IPS-NIHi11 (cell line): ENCODE measurements at regions not wholly inside any gene's neighbourhood (a gene's known extent, or its start where the extent isn't known, plus 50 kb on each side); places are given as distances from the start of the nearest gene placed in this dataset.
"Not testable (repeated sequence)": the region's sequence is repeated elsewhere in the genome, so short reads cannot be mapped to it uniquely, and the experiment has no call there.

ENCODE experiments used
- DNase-seq: peaks from one replicate; pipeline ENCODE4 v3.0.0; 2012; ENCODE audit warnings: mixed read lengths, low spot score

DNA sequence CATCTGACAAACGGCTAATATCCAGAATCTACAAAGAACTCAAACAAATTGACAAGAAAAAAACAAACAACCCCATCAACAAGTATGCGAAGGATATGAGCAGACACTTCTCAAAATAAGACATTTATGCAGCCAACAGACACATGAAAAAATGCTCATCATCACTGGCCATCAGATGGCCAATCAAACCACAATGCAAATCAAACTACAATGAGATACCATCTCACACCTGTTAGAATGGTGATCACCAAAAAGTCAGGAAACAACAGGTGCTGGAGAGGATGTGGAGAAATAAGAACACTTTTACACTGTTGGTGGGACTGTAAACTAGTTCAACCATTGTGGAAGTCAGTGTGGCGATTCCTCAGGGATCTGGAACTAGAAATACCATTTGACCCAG lies 1282.2 kb upstream of the ADGRL4 start:
- not testable (repeated sequence) for DNase-seq

GRCh38 chr1:80282536-80282935 lies 1276.0 kb upstream of the ADGRL4 start:
- DNase-seq, result no peak

GRCh38 chr1:80278936-80279335 lies 1272.4 kb upstream of the ADGRL4 start:
- DNase-seq, result no peak

- no peak for DNase-seq
These were observed 1267.7 kb upstream of the ADGRL4 start for GRCh38 chr1:80274256-80274655.

DNA sequence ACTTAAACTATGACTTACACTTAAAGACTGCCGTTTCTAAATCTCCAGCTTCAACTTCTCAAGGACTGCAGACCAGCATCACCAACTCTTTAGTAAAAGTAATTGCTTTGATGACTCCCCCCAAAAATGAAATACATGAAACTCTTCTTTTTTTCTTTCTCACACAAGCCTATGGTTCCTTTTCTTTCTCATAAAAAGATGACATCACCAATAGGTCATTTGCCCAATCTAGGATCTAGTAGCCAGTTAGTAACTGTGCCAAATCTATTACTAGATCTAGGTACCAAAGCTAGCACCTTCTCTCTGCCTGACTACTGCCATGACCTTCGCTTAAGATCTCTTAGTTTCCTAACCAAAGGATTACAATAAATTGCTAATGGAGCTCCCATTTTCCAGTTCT lies 1266.0 kb upstream of the ADGRL4 start:
- no peak for DNase-seq

GRCh38 chr1:80258659-80259058 lies 1252.1 kb upstream of the ADGRL4 start:
- no peak for DNase-seq

DNA sequence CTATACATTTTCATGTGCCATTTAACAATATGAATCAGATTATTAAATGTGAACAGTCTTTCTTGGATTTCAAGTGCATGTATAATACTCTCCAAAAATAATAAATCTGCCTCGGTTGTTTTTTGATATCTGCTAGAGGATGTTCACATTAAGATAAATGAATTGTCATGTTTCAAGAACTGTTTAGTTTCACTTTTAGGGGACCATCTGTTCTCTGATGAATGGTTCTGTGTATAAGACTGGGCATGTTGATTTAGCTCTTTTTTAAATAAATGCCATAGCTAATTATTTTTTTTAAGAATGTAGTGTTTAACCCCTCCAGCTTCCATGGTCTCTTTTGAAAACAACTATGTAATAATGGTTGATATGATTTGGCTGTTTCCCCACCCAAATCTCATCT lies 1245.1 kb upstream of the ADGRL4 start:
- DNase-seq, result no peak

DNA sequence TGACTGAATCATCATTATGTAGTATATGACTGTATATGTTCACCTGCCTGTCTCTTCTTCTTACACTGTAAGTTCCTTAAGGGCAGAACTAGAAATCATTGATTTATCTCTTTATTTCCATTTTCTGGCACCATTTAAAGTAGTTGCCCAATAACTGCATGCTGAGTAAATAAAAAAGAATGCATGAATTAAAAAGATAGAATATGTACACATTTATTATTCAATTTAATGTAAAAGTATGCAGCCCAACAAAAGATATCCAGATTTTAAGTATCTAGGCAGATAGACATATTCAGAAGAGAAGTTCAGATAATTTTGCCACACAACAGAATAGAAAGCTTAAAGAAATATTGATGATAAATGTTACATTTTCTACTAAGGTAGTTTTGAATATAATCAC lies 1244.6 kb upstream of the ADGRL4 start:
- DNase-seq, result no peak

- no peak for DNase-seq
These were observed 1244.1 kb upstream of the ADGRL4 start for GRCh38 chr1:80250573-80251168.

GRCh38 chr1:80249699-80250098 lies 1243.2 kb upstream of the ADGRL4 start:
- no peak for DNase-seq

DNA sequence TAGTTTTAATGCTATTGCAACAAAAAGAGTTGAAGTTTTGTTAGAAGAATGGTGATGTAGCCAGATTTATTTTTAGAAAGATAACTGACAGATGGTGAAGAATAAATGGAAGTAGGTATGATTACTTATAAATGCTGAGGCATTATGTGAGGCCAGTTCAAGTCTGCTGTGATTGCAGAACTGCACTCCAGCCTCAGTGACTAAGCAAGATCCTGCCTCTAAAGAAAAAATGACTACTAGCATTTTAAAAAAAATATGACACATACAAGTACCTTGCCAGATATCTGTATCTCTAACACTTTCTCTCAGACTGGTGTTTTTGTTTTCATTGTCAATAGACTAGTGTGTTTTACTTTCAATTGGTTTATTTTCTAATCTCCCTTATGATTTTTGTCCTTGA lies 1242.4 kb upstream of the ADGRL4 start:
- DNase-seq, result no peak

DNA sequence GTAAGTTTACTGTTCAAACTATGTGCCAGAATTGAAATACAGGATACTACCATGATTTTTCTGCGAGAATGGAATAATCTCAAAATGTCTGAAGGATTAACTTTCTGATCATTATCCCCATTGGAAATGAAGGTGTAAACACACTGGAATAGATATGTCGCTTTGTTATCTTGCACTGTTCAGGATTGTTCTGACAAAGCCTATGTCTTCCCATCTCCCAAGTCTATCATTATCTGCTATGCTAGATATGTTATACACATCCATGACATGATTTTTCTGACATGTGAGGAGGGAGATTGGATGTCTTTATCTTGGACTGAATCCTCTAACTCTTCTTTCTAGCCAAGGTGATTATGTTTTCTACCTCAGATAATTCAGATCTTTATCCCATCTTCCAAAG lies 1239.3 kb upstream of the ADGRL4 start:
- no peak for DNase-seq

- DNase-seq, result no peak
These were observed 1237.8 kb upstream of the ADGRL4 start for GRCh38 chr1:80244372-80244771.

DNA sequence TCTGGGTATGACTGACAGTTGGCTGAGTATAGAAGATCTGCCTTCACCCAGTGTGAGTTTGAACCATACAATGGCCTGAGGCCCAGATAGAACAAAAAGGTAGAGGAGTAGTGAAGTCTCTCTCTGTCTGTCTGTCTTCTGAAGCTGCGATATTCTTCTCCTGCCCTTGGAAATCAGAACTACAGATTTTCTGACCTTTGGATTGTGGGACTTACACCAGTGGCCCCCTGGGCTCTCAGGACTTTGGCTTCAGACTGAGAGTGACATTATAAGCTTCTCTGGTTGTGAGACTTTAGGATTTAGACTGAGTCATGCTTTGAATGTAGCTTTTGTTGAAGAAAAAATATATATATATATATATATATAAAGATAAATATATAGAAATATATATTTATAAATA lies 1235.0 kb upstream of the ADGRL4 start:
- DNase-seq, result no peak

GRCh38 chr1:80225510-80225909 lies 1219.0 kb upstream of the ADGRL4 start:
- no peak for DNase-seq

DNA sequence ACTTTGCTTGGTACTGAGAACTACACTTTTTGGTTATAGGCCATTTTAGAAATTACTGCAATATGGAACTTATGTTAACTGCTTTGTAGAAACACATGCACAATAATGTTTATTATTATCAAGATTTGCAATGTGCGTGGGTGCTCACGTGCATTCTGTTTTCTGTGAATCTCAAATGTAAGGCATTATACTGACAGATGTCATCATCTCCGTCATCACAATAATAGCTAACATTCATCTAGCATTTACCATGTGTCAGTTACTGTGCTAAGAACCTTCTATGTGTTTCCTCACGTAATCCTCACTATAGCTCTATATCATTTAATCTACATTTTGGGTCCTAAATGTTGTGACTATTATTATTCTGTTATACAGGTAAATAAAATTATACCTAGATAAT lies 1214.8 kb upstream of the ADGRL4 start:
- no peak for DNase-seq

DNA sequence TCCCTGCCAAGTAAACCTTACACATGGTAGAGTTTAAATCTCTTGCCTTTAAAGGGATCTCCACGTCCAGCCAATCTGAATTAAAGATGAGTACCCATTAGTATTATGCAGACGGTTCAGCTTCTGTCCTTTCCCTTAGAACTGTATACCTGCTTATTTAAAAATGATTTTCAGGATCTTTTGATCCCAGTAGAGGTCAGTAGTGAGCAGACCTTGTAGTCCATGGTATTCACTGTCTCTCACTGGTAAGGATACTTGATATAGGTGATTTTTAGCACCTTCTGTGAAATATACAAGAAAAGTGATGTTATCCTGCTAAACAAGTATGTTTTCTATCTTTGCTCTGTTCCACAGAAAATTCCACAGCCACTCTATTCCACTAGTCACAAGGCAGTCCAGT lies 1211.6 kb upstream of the ADGRL4 start:
- DNase-seq, result peak; percentile 38

DNA sequence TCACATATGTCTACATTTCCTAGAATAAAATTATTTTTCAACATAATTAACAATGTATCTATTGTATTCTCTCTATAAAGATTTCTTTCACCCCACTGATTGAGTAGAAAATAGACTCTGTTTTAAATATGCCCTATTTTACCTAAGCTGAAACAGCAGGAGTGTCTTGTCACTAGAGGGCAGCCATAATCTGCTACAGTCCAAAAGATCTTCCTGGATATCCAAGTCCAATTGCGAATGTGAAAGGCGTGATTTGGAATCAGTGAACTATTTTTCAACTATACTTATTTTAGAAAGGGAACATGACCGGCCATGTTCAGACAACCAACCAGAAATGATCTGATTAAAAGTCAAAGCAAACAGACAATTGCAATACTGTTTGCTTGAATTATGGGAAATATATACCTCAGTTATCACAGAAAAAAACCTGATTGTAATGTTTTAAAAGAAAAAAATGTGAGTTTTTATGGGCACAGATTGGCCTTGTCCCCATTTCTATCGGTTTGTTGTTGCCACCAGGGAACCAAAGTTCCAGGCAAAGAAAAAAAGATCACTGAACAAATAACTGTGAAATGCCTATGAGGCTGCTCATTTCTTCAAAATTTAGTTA lies 1211.0 kb upstream of the ADGRL4 start:
- DNase-seq, result peak; percentile 30

GRCh38 chr1:80214888-80215540 lies 1208.5 kb upstream of the ADGRL4 start:
- DNase-seq, result no peak

GRCh38 chr1:80212948-80213347 lies 1206.4 kb upstream of the ADGRL4 start:
- no peak for DNase-seq

DNA sequence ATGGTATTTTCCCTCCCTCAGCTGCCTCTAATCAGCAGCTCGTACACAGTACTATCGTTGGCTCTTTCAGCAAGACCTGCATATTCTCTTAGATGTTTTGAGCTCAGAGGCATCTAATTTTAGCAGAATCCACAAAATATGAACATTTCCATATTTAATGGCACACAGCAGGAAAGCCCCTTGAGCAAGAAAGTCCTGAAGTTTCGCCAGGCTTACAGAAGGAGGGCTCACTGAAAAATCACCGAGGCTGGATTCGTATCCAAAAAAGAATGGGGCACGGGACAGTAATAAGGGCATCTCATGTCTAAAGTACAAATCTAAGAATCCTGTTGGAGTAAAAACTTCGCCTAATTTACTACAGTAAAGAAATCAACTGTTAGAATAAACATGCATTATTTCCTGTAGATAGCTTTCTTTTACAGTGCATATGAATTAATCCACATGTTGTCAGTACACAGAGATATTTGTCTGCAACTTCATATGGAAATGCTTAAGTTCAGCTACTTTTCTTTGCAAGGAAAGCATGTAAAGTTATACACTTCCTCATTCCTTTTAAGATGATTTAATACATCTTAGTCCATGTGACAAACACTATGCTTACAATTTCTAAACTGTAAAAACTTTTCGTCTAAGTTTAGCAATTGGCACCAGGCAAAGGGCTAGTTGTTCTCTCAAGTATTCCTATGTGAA lies 1205.3 kb upstream of the ADGRL4 start:
- DNase-seq, result no peak

DNA sequence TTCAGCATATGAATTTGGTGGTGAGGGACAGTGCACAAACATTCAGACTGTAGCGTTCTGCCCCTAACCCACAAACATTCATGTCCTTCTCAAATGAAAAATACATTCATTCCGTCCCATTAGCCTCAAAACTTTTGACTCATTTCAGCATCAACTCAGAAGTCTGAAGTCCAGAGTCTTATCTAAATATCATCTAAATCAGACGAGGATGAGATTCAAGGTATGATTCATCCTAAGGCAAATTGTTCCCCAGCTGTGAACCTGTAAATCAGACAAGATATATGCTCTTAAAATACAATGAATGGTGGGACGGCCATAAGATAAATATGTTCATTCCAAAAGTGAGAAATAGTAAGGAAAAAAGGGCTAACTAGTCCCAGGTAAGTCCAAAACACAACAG lies 1195.6 kb upstream of the ADGRL4 start:
- no peak for DNase-seq

GRCh38 chr1:80194221-80194620 lies 1187.7 kb upstream of the ADGRL4 start:
- no peak for DNase-seq
